ENCODE measurements at regions not wholly inside any gene's neighbourhood (a gene's known extent, or its start where the extent isn't known, plus 50 kb on each side); places are given as distances from the start of the nearest gene placed in this dataset.
"Not testable (repeated sequence)": the region's sequence is repeated elsewhere in the genome, so short reads cannot be mapped to it uniquely, and the experiment has no call there.

DNA sequence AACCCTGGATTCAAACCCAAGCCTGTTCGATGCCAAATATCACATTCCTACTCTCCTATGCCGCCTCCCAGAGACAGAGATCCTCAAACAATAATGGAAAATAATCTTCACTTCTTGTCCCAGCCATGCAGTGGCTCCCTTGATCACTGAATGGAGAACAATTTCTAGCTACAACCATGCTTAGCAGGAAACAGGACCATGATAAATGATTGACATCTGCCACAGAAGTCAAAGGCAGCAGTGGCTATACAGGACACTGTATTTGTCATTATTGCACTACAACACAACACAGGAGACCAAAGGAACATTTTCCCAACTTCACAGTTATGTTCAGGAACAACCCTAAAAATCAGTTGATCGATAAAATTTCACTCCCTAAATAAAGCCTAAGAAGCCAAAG, 243.3 kb upstream of the SLC7A11 start:
- FAIRE-seq = no peak
- TF ChIP-seq CTCF (IDR thresholded peaks at IDR 0.05; ENCODE audit: insufficient read depth, low read length, severe bottlenecking) = no peak
- H3K36me3 ChIP-seq (ENCODE audit: control insufficient read depth, insufficient read depth, low read length) = no peaks in the 10 kb centered on the region
- H3K27me3 ChIP-seq (ENCODE audit: control insufficient read depth, insufficient read depth, low read length) = no peaks in the 10 kb centered on the region
- DNase-seq (ENCODE audit: low read depth) = no peak
- no peak overlapping the region for H3K4me3 ChIP-seq (ENCODE audit: low read depth, low read length)

DNA sequence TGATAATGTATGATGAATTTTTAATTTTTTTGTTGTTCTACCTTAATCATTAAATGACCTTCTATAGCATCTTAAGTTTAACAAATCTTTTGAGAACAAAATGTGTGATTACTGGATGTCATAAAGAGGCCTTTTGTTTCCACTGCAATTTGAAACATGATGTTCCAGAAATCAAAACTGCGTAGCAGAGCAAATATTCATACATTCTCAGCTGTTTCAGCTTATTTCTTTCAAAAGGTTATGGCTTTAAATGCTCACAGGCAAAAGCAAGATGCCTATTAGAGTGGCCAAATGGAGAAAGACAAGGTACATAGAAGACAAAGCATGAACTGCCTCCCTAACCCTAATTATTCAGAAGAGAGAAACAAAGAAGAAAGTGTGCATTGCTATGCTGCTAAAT, 233.0 kb upstream of the SLC7A11 start:
- H3K4me3 ChIP-seq (ENCODE audit: low read depth, low read length) = no peak overlapping the region
- H3K27me3 ChIP-seq (ENCODE audit: control insufficient read depth, insufficient read depth, low read length) = no peaks in the 10 kb centered on the region
- DNase-seq (ENCODE audit: low read depth) (no peak), FAIRE-seq (no peak)
- no peak for TF ChIP-seq CTCF (IDR thresholded peaks at IDR 0.05; ENCODE audit: insufficient read depth, low read length, severe bottlenecking)
- H3K36me3 ChIP-seq (ENCODE audit: control insufficient read depth, insufficient read depth, low read length) = no peaks in the 10 kb centered on the region

- no peak overlapping the region for H3K4me3 ChIP-seq (ENCODE audit: low read depth, low read length)
- H3K27me3 ChIP-seq (ENCODE audit: control insufficient read depth, insufficient read depth, low read length) = no peaks in the 10 kb centered on the region
- FAIRE-seq = no peak
- no peak for TF ChIP-seq CTCF (IDR thresholded peaks at IDR 0.05; ENCODE audit: insufficient read depth, low read length, severe bottlenecking)
- no peak for DNase-seq (ENCODE audit: low read depth)
- H3K36me3 ChIP-seq (ENCODE audit: control insufficient read depth, insufficient read depth, low read length) = no peaks in the 10 kb centered on the region
Observed at GRCh38 chr4:138473339-138473738, 231.2 kb upstream of the SLC7A11 start.

- FAIRE-seq = no peak
- no peak for DNase-seq (ENCODE audit: low read depth)
- TF ChIP-seq CTCF (IDR thresholded peaks at IDR 0.05; ENCODE audit: insufficient read depth, low read length, severe bottlenecking) = no peak
- Histone ChIP-seq H3K27me3 (ENCODE audit: control insufficient read depth, insufficient read depth, low read length) (no peaks in the 10 kb centered on the region), H3K4me3 (ENCODE audit: low read depth, low read length) (no peak overlapping the region), H3K36me3 (ENCODE audit: control insufficient read depth, insufficient read depth, low read length) (no peaks in the 10 kb centered on the region)
Observed at GRCh38 chr4:138460477-138461414, 218.6 kb upstream of the SLC7A11 start.

DNA sequence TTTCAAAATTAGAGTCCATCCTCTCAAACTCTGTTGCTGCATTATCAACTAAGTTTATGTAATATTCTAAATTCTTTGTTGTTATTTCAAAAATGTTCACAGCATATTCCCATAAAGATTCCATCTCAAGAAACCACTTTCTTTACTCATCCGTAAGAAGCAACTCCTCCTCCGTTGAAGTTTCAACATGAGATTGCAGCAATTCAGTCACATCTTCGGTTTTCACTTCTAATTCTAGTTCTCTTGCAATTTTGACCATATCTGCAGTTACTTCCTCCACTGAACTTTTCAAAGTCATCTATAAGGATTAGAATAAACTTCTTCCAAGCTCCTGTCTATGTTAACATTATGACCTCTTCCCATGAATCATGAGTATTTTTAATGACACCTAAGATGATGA, 216.6 kb upstream of the SLC7A11 start:
- TF ChIP-seq CTCF (IDR thresholded peaks at IDR 0.05; ENCODE audit: insufficient read depth, low read length, severe bottlenecking) = no peak
- FAIRE-seq (no peak), DNase-seq (ENCODE audit: low read depth) (no peak)
- H3K36me3 ChIP-seq (ENCODE audit: control insufficient read depth, insufficient read depth, low read length) = no peaks in the 10 kb centered on the region
- no peaks in the 10 kb centered on the region for H3K27me3 ChIP-seq (ENCODE audit: control insufficient read depth, insufficient read depth, low read length)
- no peak overlapping the region for H3K4me3 ChIP-seq (ENCODE audit: low read depth, low read length)

DNA sequence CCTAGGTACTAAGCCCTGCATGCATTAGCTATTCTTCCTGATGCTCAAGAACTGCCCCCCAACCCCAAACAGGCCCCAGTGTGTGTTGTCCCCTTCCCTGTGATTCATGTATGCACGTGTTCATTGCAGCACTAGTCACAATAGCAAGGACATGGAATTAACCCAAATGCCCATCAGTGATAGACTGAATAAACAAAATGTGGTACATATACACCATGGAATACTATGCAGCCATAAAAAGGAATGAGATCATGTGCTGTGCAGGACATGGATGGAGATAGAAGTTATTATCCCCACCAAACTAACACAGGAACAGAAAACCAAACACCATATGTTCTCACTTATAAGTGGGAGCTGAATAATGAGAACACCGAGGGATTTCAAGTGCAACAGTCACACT, 214.2 kb upstream of the SLC7A11 start:
- H3K4me3 ChIP-seq (ENCODE audit: low read depth, low read length); FAIRE-seq; DNase-seq (ENCODE audit: low read depth); H3K36me3 ChIP-seq (ENCODE audit: control insufficient read depth, insufficient read depth, low read length); H3K27me3 ChIP-seq (ENCODE audit: control insufficient read depth, insufficient read depth, low read length): not testable (repeated sequence)
